ENCODE measurements at regions not wholly inside any gene's neighbourhood (a gene's known extent, or its start where the extent isn't known, plus 50 kb on each side); places are given as distances from the start of the nearest gene placed in this dataset.

DNA sequence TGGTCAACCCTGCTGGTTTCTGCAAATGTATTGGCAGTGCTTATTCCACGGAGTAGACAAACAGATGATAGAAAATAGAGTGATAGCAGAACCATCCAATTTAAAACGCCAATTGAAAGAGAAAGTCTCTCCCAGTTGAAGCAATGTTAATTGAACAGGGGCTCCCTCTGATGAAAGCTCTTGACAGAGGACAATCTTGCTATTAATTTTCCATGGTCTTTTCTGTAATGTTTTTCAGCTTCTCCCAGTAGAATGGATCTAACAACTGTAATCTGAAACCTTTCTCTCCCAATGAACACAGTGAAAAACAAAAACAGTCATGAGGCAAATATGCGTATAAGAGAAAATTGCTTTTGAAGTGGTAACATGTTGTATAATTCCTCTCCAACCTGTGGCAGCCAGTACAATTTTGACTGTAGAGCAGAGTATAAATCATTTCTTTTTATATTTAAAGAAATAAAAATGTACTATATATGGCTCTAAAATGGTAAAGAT, 225.1 kb upstream of the GALNTL6 start:
- H3K9me3 ChIP-seq (ENCODE audit: control insufficient read depth, low read length): no peaks in the 10 kb centered on the region
- DNase-seq (no peak), ATAC-seq (ENCODE audit: low FRiP score) (no peak)
- intact Hi-C loops (cut with DNase I): no loop called here
- H3K36me3 ChIP-seq (ENCODE audit: control insufficient read depth in 1 of 2, insufficient read depth in 2 of 2, low read length in 1 of 2): no peaks in the 10 kb centered on the region
- no peak overlapping the region for H3K27ac ChIP-seq (ENCODE audit: low read depth in 1 of 2, low read length in 2 of 2)
- H3K4me1 ChIP-seq (ENCODE audit: control insufficient read depth in 1 of 2, insufficient read depth in 2 of 2, low read length in 2 of 2): no peaks in the 10 kb centered on the region
- WGBS, 2 donors: 75 to 81% methylated on average over 3 of the region's 3 CpGs
- no peak overlapping the region for H3K4me3 ChIP-seq (ENCODE audit: low read length in 2 of 2)
- H3K27me3 ChIP-seq (ENCODE audit: control insufficient read depth in 1 of 2, insufficient read depth in 2 of 2, low read length in 1 of 2): no peaks in the 10 kb centered on the region

GRCh38 chr4:171583790-171584189, 229.4 kb upstream of the GALNTL6 start:
- no peak for DNase-seq
- no peak overlapping the region for H3K27ac ChIP-seq (ENCODE audit: low read depth in 1 of 2, low read length in 2 of 2)

DNA sequence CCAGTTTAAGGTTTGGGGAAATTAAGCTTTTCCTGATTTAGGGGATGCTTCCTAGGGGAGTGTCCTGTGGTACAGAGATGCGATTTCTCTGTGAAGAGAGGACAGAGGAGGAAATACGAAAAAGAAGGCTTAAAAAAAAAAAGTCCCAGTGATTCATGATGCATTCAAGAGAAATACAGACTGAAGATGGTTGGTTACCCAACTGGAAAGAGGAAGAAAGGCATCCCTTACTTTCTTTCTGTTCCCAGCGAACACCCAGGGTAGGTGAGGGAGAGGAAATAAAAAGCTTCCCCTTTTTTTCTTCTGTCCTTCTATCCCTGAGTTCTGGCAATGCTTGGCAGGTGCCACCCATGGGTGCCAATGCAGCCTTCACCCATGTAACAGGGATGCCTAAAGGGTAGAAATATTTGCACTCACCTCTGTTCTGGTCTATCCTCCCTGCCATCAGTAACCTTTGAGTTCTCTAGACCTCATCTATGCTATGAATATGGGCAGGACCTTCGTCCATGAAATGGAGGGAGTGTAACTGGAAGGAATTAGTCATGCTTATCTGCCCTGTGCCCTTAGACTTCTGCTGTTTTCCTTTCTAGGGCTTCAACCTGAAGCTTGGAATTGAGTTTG, 230.1 kb upstream of the GALNTL6 start:
- H3K4me3 ChIP-seq (ENCODE audit: low read length in 2 of 2): no peak overlapping the region
- no peaks in the 10 kb centered on the region for H3K4me1 ChIP-seq (ENCODE audit: control insufficient read depth in 1 of 2, insufficient read depth in 2 of 2, low read length in 2 of 2)
- no peaks in the 10 kb centered on the region for H3K27me3 ChIP-seq (ENCODE audit: control insufficient read depth in 1 of 2, insufficient read depth in 2 of 2, low read length in 1 of 2)
- H3K27ac ChIP-seq (ENCODE audit: low read depth in 1 of 2, low read length in 2 of 2): no peak overlapping the region
- H3K36me3 ChIP-seq (ENCODE audit: control insufficient read depth in 1 of 2, insufficient read depth in 2 of 2, low read length in 1 of 2): no peaks in the 10 kb centered on the region
- intact Hi-C loops (cut with DNase I): no loop called here
- WGBS, 2 donors: 64% methylated on average over 4 of the region's 4 CpGs
- no peaks in the 10 kb centered on the region for H3K9me3 ChIP-seq (ENCODE audit: control insufficient read depth, low read length)
- ATAC-seq (ENCODE audit: low FRiP score) (no peak), DNase-seq (no peak)

More at GRCh38 chr4:171583790-171584189, 229.4 kb upstream of the GALNTL6 start:
- Histone ChIP-seq H3K27me3 (ENCODE audit: control insufficient read depth in 1 of 2, insufficient read depth in 2 of 2, low read length in 1 of 2) (no peaks in the 10 kb centered on the region), H3K9me3 (ENCODE audit: control insufficient read depth, low read length) (no peaks in the 10 kb centered on the region), H3K36me3 (ENCODE audit: control insufficient read depth in 1 of 2, insufficient read depth in 2 of 2, low read length in 1 of 2) (no peaks in the 10 kb centered on the region), H3K4me1 (ENCODE audit: control insufficient read depth in 1 of 2, insufficient read depth in 2 of 2, low read length in 2 of 2) (no peaks in the 10 kb centered on the region), H3K4me3 (ENCODE audit: low read length in 2 of 2) (no peak overlapping the region)
- ATAC-seq (ENCODE audit: low FRiP score): no peak
- intact Hi-C loops (cut with DNase I): no loop called here

DNA sequence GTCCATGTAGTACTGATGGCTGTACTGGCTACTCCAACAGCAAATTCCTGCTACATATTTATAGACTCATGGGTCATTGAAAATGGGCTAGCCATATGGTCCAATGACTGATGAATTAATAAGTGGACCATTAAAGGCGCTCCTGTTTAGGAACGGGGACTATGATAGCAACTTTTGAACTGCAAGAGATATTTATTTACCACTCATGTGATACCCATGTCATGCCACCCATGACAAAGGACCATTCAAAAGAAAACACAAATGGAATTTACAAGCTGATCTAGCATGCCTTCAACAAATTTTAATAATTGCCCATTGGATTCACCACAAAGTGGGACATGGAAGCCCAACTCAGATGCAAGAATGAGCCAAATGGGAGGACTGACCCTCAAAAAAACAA, 240.0 kb upstream of the GALNTL6 start:
- Histone ChIP-seq H3K9me3 (ENCODE audit: control insufficient read depth, low read length) (peaks cover 6% of the 10 kb centered on the region), H3K4me3 (ENCODE audit: low read length in 2 of 2) (no peak overlapping the region), H3K27ac (ENCODE audit: low read depth in 1 of 2, low read length in 2 of 2) (no peak overlapping the region), H3K4me1 (ENCODE audit: control insufficient read depth in 1 of 2, insufficient read depth in 2 of 2, low read length in 2 of 2) (no peaks in the 10 kb centered on the region), H3K36me3 (ENCODE audit: control insufficient read depth in 1 of 2, insufficient read depth in 2 of 2, low read length in 1 of 2) (no peaks in the 10 kb centered on the region), H3K27me3 (ENCODE audit: control insufficient read depth in 1 of 2, insufficient read depth in 2 of 2, low read length in 1 of 2) (no peaks in the 10 kb centered on the region)
- DNase-seq (no peak), ATAC-seq (ENCODE audit: low FRiP score) (no peak)
- 85 to 94% methylated on average over 2 of the region's 2 CpGs for WGBS, 2 donors
- intact Hi-C loops (cut with DNase I): no loop called here

GRCh38 chr4:171565130-171565788, 247.9 kb upstream of the GALNTL6 start:
- Histone ChIP-seq H3K36me3 (ENCODE audit: control insufficient read depth in 1 of 2, insufficient read depth in 2 of 2, low read length in 1 of 2) (no peaks in the 10 kb centered on the region), H3K9me3 (ENCODE audit: control insufficient read depth, low read length) (peaks cover 3% of the 10 kb centered on the region), H3K4me1 (ENCODE audit: control insufficient read depth in 1 of 2, insufficient read depth in 2 of 2, low read length in 2 of 2) (no peaks in the 10 kb centered on the region), H3K27me3 (ENCODE audit: control insufficient read depth in 1 of 2, insufficient read depth in 2 of 2, low read length in 1 of 2) (no peaks in the 10 kb centered on the region), H3K4me3 (ENCODE audit: low read length in 2 of 2) (no peak overlapping the region), H3K27ac (ENCODE audit: low read depth in 1 of 2, low read length in 2 of 2) (no peak overlapping the region)
- WGBS, 2 donors: 72 to 74% methylated on average over 5 of the region's 5 CpGs
- ATAC-seq (ENCODE audit: low FRiP score): no peak
- intact Hi-C loops (cut with DNase I): no loop called here
- DNase-seq: no peak

GRCh38 chr4:171561419-171561818, 251.8 kb upstream of the GALNTL6 start:
- Histone ChIP-seq H3K9me3 (ENCODE audit: control insufficient read depth, low read length) (no peaks in the 10 kb centered on the region), H3K27me3 (ENCODE audit: control insufficient read depth in 1 of 2, insufficient read depth in 2 of 2, low read length in 1 of 2) (no peaks in the 10 kb centered on the region), H3K4me3 (ENCODE audit: low read length in 2 of 2) (no peak overlapping the region), H3K27ac (ENCODE audit: low read depth in 1 of 2, low read length in 2 of 2) (no peak overlapping the region), H3K4me1 (ENCODE audit: control insufficient read depth in 1 of 2, insufficient read depth in 2 of 2, low read length in 2 of 2) (no peaks in the 10 kb centered on the region), H3K36me3 (ENCODE audit: control insufficient read depth in 1 of 2, insufficient read depth in 2 of 2, low read length in 1 of 2) (no peaks in the 10 kb centered on the region)
- intact Hi-C loops (cut with DNase I): no loop called here
- no peak for ATAC-seq (ENCODE audit: low FRiP score)
- no peak for DNase-seq
- WGBS, 2 donors: 94 to 97% methylated on average over 1 of the region's 1 CpG

DNA sequence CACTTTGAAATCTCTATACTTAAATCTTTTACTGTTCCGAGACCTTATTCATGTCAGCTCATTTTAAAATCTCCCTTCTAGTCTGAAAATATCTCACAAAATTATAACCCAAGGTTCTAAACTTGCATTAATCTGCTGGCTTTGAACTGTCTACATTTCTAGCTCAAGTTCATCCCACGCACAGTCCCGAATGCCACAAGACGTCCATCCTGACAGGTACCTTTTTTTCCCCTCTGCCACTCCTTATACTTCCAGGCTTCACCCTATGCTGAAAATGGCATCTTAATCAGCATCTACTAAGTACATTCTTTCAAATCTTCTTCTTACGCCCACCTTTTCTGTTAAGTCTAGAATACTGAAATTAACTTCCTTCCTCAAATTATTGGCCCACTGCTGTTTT, 259.2 kb upstream of the GALNTL6 start:
- Histone ChIP-seq H3K36me3 (ENCODE audit: control insufficient read depth in 1 of 2, insufficient read depth in 2 of 2, low read length in 1 of 2) (no peaks in the 10 kb centered on the region), H3K27me3 (ENCODE audit: control insufficient read depth in 1 of 2, insufficient read depth in 2 of 2, low read length in 1 of 2) (no peaks in the 10 kb centered on the region), H3K4me3 (ENCODE audit: low read length in 2 of 2) (no peak overlapping the region), H3K27ac (ENCODE audit: low read depth in 1 of 2, low read length in 2 of 2) (no peak overlapping the region), H3K9me3 (ENCODE audit: control insufficient read depth, low read length) (no peaks in the 10 kb centered on the region), H3K4me1 (ENCODE audit: control insufficient read depth in 1 of 2, insufficient read depth in 2 of 2, low read length in 2 of 2) (no peaks in the 10 kb centered on the region)
- DNase-seq (no peak), ATAC-seq (ENCODE audit: low FRiP score) (no peak)
- WGBS, 2 donors: 77 to 81% methylated on average over 5 of the region's 5 CpGs
- intact Hi-C loops (cut with DNase I): no loop called here

DNA sequence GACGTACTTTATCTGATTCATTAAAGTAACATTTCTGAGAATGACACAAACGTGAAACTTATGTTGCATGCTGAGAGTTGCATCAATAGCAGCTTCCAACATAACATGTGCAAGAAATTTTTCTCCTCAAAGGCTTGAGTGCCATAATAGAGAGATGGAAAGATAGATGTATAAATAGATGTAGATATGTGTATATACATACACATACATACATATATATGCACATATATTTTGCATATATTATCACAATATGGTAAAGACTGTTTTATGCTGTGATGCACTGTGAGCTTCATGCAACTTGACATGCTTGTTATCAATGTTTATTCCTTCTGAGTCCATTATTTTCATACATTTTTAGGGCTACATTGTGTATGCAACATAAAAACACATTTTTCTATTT, 270.6 kb upstream of the GALNTL6 start:
- Histone ChIP-seq H3K27ac (ENCODE audit: low read depth in 1 of 2, low read length in 2 of 2) (no peak overlapping the region), H3K4me3 (ENCODE audit: low read length in 2 of 2) (no peak overlapping the region), H3K4me1 (ENCODE audit: control insufficient read depth in 1 of 2, insufficient read depth in 2 of 2, low read length in 2 of 2) (no peaks in the 10 kb centered on the region), H3K9me3 (ENCODE audit: control insufficient read depth, low read length) (no peaks in the 10 kb centered on the region), H3K27me3 (ENCODE audit: control insufficient read depth in 1 of 2, insufficient read depth in 2 of 2, low read length in 1 of 2) (no peaks in the 10 kb centered on the region), H3K36me3 (ENCODE audit: control insufficient read depth in 1 of 2, insufficient read depth in 2 of 2, low read length in 1 of 2) (no peaks in the 10 kb centered on the region)
- WGBS, 2 donors: 82 to 83% methylated on average over 2 of the region's 2 CpGs
- DNase-seq (no peak), ATAC-seq (ENCODE audit: low FRiP score) (no peak)
- intact Hi-C loops (cut with DNase I): no loop called here

DNA sequence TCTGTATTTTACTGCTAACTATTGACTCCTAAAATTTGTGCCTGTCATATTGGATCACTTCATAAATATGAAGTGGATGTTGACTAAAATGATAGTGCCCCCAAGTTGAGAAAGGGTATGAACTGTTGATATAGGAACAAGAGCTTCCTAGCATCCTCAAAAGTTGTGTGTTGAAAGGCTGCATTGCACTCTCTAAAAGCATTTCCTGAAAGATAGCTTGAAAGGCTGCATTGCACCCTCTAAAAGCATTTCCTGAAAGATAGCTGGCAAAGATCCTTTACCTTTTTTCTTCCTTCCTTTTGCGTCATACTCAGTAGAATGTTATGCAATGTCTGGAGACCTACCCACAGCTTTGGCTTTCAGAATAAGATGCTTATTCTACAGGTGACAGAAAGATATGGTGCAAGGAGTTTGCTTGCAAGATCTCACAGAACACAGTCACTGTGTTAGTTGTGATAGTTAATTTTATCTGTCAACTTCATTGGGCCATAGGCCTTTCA, 274.6 kb upstream of the GALNTL6 start:
- no peaks in the 10 kb centered on the region for H3K4me1 ChIP-seq (ENCODE audit: control insufficient read depth in 1 of 2, insufficient read depth in 2 of 2, low read length in 2 of 2)
- intact Hi-C loops (cut with DNase I): no loop called here
- DNase-seq (no peak), ATAC-seq (ENCODE audit: low FRiP score) (no peak)
- no peak overlapping the region for H3K4me3 ChIP-seq (ENCODE audit: low read length in 2 of 2)
- no peaks in the 10 kb centered on the region for H3K9me3 ChIP-seq (ENCODE audit: control insufficient read depth, low read length)
- H3K27me3 ChIP-seq (ENCODE audit: control insufficient read depth in 1 of 2, insufficient read depth in 2 of 2, low read length in 1 of 2): no peaks in the 10 kb centered on the region
- no peaks in the 10 kb centered on the region for H3K36me3 ChIP-seq (ENCODE audit: control insufficient read depth in 1 of 2, insufficient read depth in 2 of 2, low read length in 1 of 2)
- no peak overlapping the region for H3K27ac ChIP-seq (ENCODE audit: low read depth in 1 of 2, low read length in 2 of 2)
- 78 to 83% methylated on average over 1 of the region's 1 CpG for WGBS, 2 donors
